ENCODE measurements at regions not wholly inside any gene's neighbourhood (a gene's known extent, or its start where the extent isn't known, plus 50 kb on each side); places are given as distances from the start of the nearest gene placed in this dataset.

- no peak overlapping the region for H3K4me3 ChIP-seq
- no peaks in the 10 kb centered on the region for H3K4me1 ChIP-seq
- H3K27me3 ChIP-seq, result no peaks in the 10 kb centered on the region
- no peaks in the 10 kb centered on the region for H3K9me3 ChIP-seq
- DNase-seq, result no peak
- intact Hi-C loops (cut with DNase I; ENCODE audit: low total_unique reads), result no loop called here
- no peak for TF ChIP-seq CTCF (IDR thresholded peaks at IDR 0.05)
- no peak for TF ChIP-seq POLR2A (IDR thresholded peaks at IDR 0.05)
- no peak overlapping the region for H3K27ac ChIP-seq
- no peaks in the 10 kb centered on the region for H3K36me3 ChIP-seq
Measured at GRCh38 chr11:43012606-43013005, 299.2 kb upstream of the API5 start.

- intact Hi-C loops (cut with DNase I; ENCODE audit: low total_unique reads), result no loop called here
- H3K4me3 ChIP-seq, result no peak overlapping the region
- H3K27me3 ChIP-seq, result no peaks in the 10 kb centered on the region
- no peaks in the 10 kb centered on the region for H3K9me3 ChIP-seq
- DNase-seq, result no peak
- no peaks in the 10 kb centered on the region for H3K36me3 ChIP-seq
- TF ChIP-seq CTCF (IDR thresholded peaks at IDR 0.05), result no peak
- no peak for TF ChIP-seq POLR2A (IDR thresholded peaks at IDR 0.05)
- no peaks in the 10 kb centered on the region for H3K4me1 ChIP-seq
- H3K27ac ChIP-seq, result no peak overlapping the region
Measured at GRCh38 chr11:43021466-43021865, 290.3 kb upstream of the API5 start.

GRCh38 chr11:43034341-43034740, 277.5 kb upstream of the API5 start:
- no peaks in the 10 kb centered on the region for H3K9me3 ChIP-seq
- intact Hi-C loops (cut with DNase I; ENCODE audit: low total_unique reads), result no loop called here
- H3K4me1 ChIP-seq, result no peaks in the 10 kb centered on the region
- no peak for DNase-seq
- no peak overlapping the region for H3K27ac ChIP-seq
- no peaks in the 10 kb centered on the region for H3K27me3 ChIP-seq
- H3K4me3 ChIP-seq, result no peak overlapping the region
- no peaks in the 10 kb centered on the region for H3K36me3 ChIP-seq
- TF ChIP-seq CTCF (IDR thresholded peaks at IDR 0.05) (no peak), POLR2A (IDR thresholded peaks at IDR 0.05) (no peak)

- Histone ChIP-seq H3K9me3 (no peaks in the 10 kb centered on the region), H3K4me3 (no peak overlapping the region), H3K27me3 (no peaks in the 10 kb centered on the region), H3K4me1 (no peaks in the 10 kb centered on the region), H3K36me3 (no peaks in the 10 kb centered on the region), H3K27ac (no peak overlapping the region)
- DNase-seq, result no peak
- no peak for TF ChIP-seq CTCF (IDR thresholded peaks at IDR 0.05)
- TF ChIP-seq POLR2A (IDR thresholded peaks at IDR 0.05), result no peak
- intact Hi-C loops (cut with DNase I; ENCODE audit: low total_unique reads), result no loop called here
Measured at GRCh38 chr11:43035086-43035485, 276.7 kb upstream of the API5 start.

- Histone ChIP-seq H3K4me3 (no peak overlapping the region), H3K27ac (no peak overlapping the region), H3K36me3 (no peaks in the 10 kb centered on the region), H3K27me3 (no peaks in the 10 kb centered on the region), H3K9me3 (no peaks in the 10 kb centered on the region), H3K4me1 (no peaks in the 10 kb centered on the region)
- no peak for TF ChIP-seq POLR2A (IDR thresholded peaks at IDR 0.05)
- TF ChIP-seq CTCF (IDR thresholded peaks at IDR 0.05), result no peak
- intact Hi-C loops (cut with DNase I; ENCODE audit: low total_unique reads), result no loop called here
- DNase-seq, result no peak
Measured at GRCh38 chr11:43053638-43054412, 258.0 kb upstream of the API5 start.

Measured in uterus (tissue), 3 donors.